ENCODE measurements at regions not wholly inside any gene's neighbourhood (a gene's known extent, or its start where the extent isn't known, plus 50 kb on each side); places are given as distances from the start of the nearest gene placed in this dataset.

GRCh38 chr21:41100826-41101550 is 67.0 kb upstream of the BACE2 start:
- Histone ChIP-seq H3K9ac (ENCODE audit: low read length) (no peak overlapping the region), H4K20me1 (ENCODE audit: insufficient read depth, low read length) (no peaks in the 10 kb centered on the region), H3K36me3 (ENCODE audit: insufficient read depth, low read length) (no peaks in the 10 kb centered on the region), H3K27ac (ENCODE audit: low read depth, low read length, poor library complexity, severe bottlenecking) (no peak overlapping the region), H3K9me2 (ENCODE audit: low read depth, low read length) (no peaks in the 10 kb centered on the region), H2AFZ (ENCODE audit: low read length) (no peak overlapping the region), H3K4me2 (ENCODE audit: low read length) (no peak overlapping the region), H3F3A (ENCODE audit: insufficient read depth, low read length) (no peaks in the 10 kb centered on the region), H3K79me2 (ENCODE audit: insufficient read depth, low read length) (no peaks in the 10 kb centered on the region), H3K4me3 (ENCODE audit: low read depth, low read length, poor library complexity, severe bottlenecking) (no peak overlapping the region), H3K27me3 (ENCODE audit: insufficient read depth, low read length) (peaks cover 7% of the 10 kb centered on the region; the same call in 1 of the 2 replicates), H3K9me3 (ENCODE audit: low read length) (no peaks in the 10 kb centered on the region), H3K4me1 (ENCODE audit: insufficient read depth, low read length, severe bottlenecking) (no peaks in the 10 kb centered on the region)
- TF ChIP-seq EZH2 (IDR thresholded peaks at IDR 0.05; ENCODE audit: borderline replicate concordance, low read length) (no peak), CTCF (IDR thresholded peaks at IDR 0.05; ENCODE audit: low read length) (no peak)

GRCh38 chr21:41102281-41102680 is 65.7 kb upstream of the BACE2 start:
- H3K79me2 ChIP-seq (ENCODE audit: insufficient read depth, low read length): no peaks in the 10 kb centered on the region
- H3K9ac ChIP-seq (ENCODE audit: low read length): no peak overlapping the region
- no peaks in the 10 kb centered on the region for H3K4me1 ChIP-seq (ENCODE audit: insufficient read depth, low read length, severe bottlenecking)
- H3K4me3 ChIP-seq (ENCODE audit: low read depth, low read length, poor library complexity, severe bottlenecking): no peak overlapping the region
- no peak overlapping the region for H3K4me2 ChIP-seq (ENCODE audit: low read length)
- no peak overlapping the region for H2AFZ ChIP-seq (ENCODE audit: low read length)
- no peaks in the 10 kb centered on the region for H3F3A ChIP-seq (ENCODE audit: insufficient read depth, low read length)
- H3K9me2 ChIP-seq (ENCODE audit: low read depth, low read length): no peaks in the 10 kb centered on the region
- peaks cover 7% of the 10 kb centered on the region; the same call in 1 of the 2 replicates for H3K27me3 ChIP-seq (ENCODE audit: insufficient read depth, low read length)
- no peak for TF ChIP-seq CTCF (IDR thresholded peaks at IDR 0.05; ENCODE audit: low read length)
- no peak for TF ChIP-seq EZH2 (IDR thresholded peaks at IDR 0.05; ENCODE audit: borderline replicate concordance, low read length)
- H3K9me3 ChIP-seq (ENCODE audit: low read length): no peaks in the 10 kb centered on the region
- no peaks in the 10 kb centered on the region for H4K20me1 ChIP-seq (ENCODE audit: insufficient read depth, low read length)
- H3K27ac ChIP-seq (ENCODE audit: low read depth, low read length, poor library complexity, severe bottlenecking): no peak overlapping the region
- no peaks in the 10 kb centered on the region for H3K36me3 ChIP-seq (ENCODE audit: insufficient read depth, low read length)

GRCh38 chr21:41107602-41108001 is 60.4 kb upstream of the BACE2 start:
- Histone ChIP-seq H3K27ac (ENCODE audit: low read depth, low read length, poor library complexity, severe bottlenecking) (no peak overlapping the region), H3K79me2 (ENCODE audit: insufficient read depth, low read length) (no peaks in the 10 kb centered on the region), H3K4me1 (ENCODE audit: insufficient read depth, low read length, severe bottlenecking) (no peaks in the 10 kb centered on the region), H2AFZ (ENCODE audit: low read length) (no peak overlapping the region), H3K36me3 (ENCODE audit: insufficient read depth, low read length) (no peaks in the 10 kb centered on the region), H3K9me3 (ENCODE audit: low read length) (no peaks in the 10 kb centered on the region), H3K4me2 (ENCODE audit: low read length) (no peak overlapping the region), H3K9me2 (ENCODE audit: low read depth, low read length) (no peaks in the 10 kb centered on the region), H3K9ac (ENCODE audit: low read length) (no peak overlapping the region), H4K20me1 (ENCODE audit: insufficient read depth, low read length) (no peaks in the 10 kb centered on the region), H3K4me3 (ENCODE audit: low read depth, low read length, poor library complexity, severe bottlenecking) (no peak overlapping the region), H3F3A (ENCODE audit: insufficient read depth, low read length) (no peaks in the 10 kb centered on the region), H3K27me3 (ENCODE audit: insufficient read depth, low read length) (0 out of 2 replicates have a peak, but pooled peaks cover 4% of the 10 kb centered on the region)
- TF ChIP-seq EZH2 (IDR thresholded peaks at IDR 0.05; ENCODE audit: borderline replicate concordance, low read length): no peak
- no peak for TF ChIP-seq CTCF (IDR thresholded peaks at IDR 0.05; ENCODE audit: low read length)
